DMS53 treated with DMSO at 0.1 percent for 48 hours (cell line): ENCODE measurements at regions not wholly inside any gene's neighbourhood (a gene's known extent, or its start where the extent isn't known, plus 50 kb on each side); places are given as distances from the start of the nearest gene placed in this dataset.
"Not testable (repeated sequence)": the region's sequence is repeated elsewhere in the genome, so short reads cannot be mapped to it uniquely, and the experiment has no call there.

Experiments
- DNase-seq: peaks from one replicate; lab custom pipeline; 2025; ENCODE audit not compliant: unreplicated experiment; lab: John Stamatoyannopoulos, UW

GRCh38 chr6:141790921-141791320 lies 341.8 kb upstream of the GJE1 start:
- no peak for DNase-seq

- no peak for DNase-seq
Observed at GRCh38 chr6:141788096-141788495, 344.6 kb upstream of the GJE1 start.

- no peak for DNase-seq
Observed at GRCh38 chr6:141783585-141783984, 349.1 kb upstream of the GJE1 start.

GRCh38 chr6:141780296-141780695 lies 352.4 kb upstream of the GJE1 start:
- no peak for DNase-seq

GRCh38 chr6:141764388-141764787 lies 368.3 kb upstream of the GJE1 start:
- DNase-seq = no peak

- DNase-seq = no peak
Observed at GRCh38 chr6:141758430-141758829, 374.3 kb upstream of the GJE1 start.

GRCh38 chr6:141753180-141753579 lies 379.5 kb upstream of the GJE1 start:
- no peak for DNase-seq

GRCh38 chr6:141752677-141753076 lies 380.0 kb upstream of the GJE1 start:
- DNase-seq = peak; percentile 6

GRCh38 chr6:141746324-141746723 lies 386.4 kb upstream of the GJE1 start:
- not testable (repeated sequence) for DNase-seq

- no peak for DNase-seq
Observed at GRCh38 chr6:141744971-141745370, 387.8 kb upstream of the GJE1 start.

- peak; percentile 7 for DNase-seq
Observed at GRCh38 chr6:141744194-141744925, 388.4 kb upstream of the GJE1 start.

- DNase-seq = no peak
Observed at GRCh38 chr6:141736104-141736503, 396.6 kb upstream of the GJE1 start.

GRCh38 chr6:141735126-141735525 lies 397.6 kb upstream of the GJE1 start:
- no peak for DNase-seq

GRCh38 chr6:141734071-141734840 lies 398.5 kb upstream of the GJE1 start:
- DNase-seq = no peak

GRCh38 chr6:141729146-141729545 lies 403.6 kb upstream of the GJE1 start:
- no peak for DNase-seq

GRCh38 chr6:141728330-141728729 lies 404.4 kb upstream of the GJE1 start:
- no peak for DNase-seq

GRCh38 chr6:141726248-141726647 lies 406.5 kb upstream of the GJE1 start:
- no peak for DNase-seq

- DNase-seq = no peak
Observed at GRCh38 chr6:141724731-141725130, 408.0 kb upstream of the GJE1 start.

GRCh38 chr6:141719476-141719875 lies 413.2 kb upstream of the GJE1 start:
- DNase-seq = no peak

GRCh38 chr6:141705431-141705830 lies 427.3 kb upstream of the GJE1 start:
- no peak for DNase-seq

- DNase-seq = no peak
Observed at GRCh38 chr6:141704151-141704550, 428.6 kb upstream of the GJE1 start.

- DNase-seq = no peak
Observed at GRCh38 chr6:141701732-141702131, 431.0 kb upstream of the GJE1 start.
